Panc1 (cell line): ENCODE measurements at regions not wholly inside any gene's neighbourhood (a gene's known extent, or its start where the extent isn't known, plus 50 kb on each side); places are given as distances from the start of the nearest gene placed in this dataset.

Experiments
- ATAC-seq: fragments of 200-7000 bp; cut with Tn5 transposase; 2 replicates; pipeline ENCODE4 v1.9.1; 2020; ENCODE audit warnings: mild to moderate bottlenecking, moderate library complexity
- BruUV-seq: library from RNA; stranded (reverse); fragments of 400-500 nt; replicated peaks from 2 replicates; lab custom pipeline; 2021; lab: Mats Ljungman, UMichigan
- CTCF ChIA-PET: fragments of 300-600 bp; sonication (Branson Sonifier 250); formaldehyde crosslinking; loops from one replicate; lab custom pipeline; 2022; ENCODE audit warnings: antibody characterized with exemption; lab: Charles Lee
- POLR2A ChIA-PET: fragments of 300-600 bp; sonication (Branson Sonifier 250); formaldehyde crosslinking; loops from one replicate; lab custom pipeline; 2022; ENCODE audit warnings: antibody characterized with exemption; lab: Charles Lee
- DNase-seq: peaks from one replicate; pipeline ENCODE4 v3.0.0-alpha.2; 2010; ENCODE audit warnings: low read depth, low spot score
- H3K27ac ChIP-seq: 2 replicates; pipeline ENCODE4 v1.5.1; 2011; ENCODE audit warnings: mild to moderate bottlenecking, low read length, inconsistent platforms
- H3K27me3 ChIP-seq: fragments of 200-500 bp; sonication (Bioruptor generic); 2 replicates; pipeline ENCODE4 v1.6.0; 2014; ENCODE audit warnings: low read length, inconsistent platforms; ENCODE audit not compliant: control insufficient read depth, insufficient read depth
- H3K36me3 ChIP-seq: fragments of 200-500 bp; sonication (Bioruptor generic); 2 replicates; pipeline ENCODE4 v1.5.1; 2014; ENCODE audit warnings: inconsistent platforms, mild to moderate bottlenecking, low read length, moderate library complexity; ENCODE audit not compliant: control insufficient read depth, insufficient read depth
- H3K4me1 ChIP-seq: 2 replicates; pipeline ENCODE4 v1.5.1; 2011; ENCODE audit warnings: inconsistent platforms, mild to moderate bottlenecking, low read length, moderate library complexity; ENCODE audit not compliant: control insufficient read depth, insufficient read depth
- H3K4me3 ChIP-seq, 2 experiments: 2 replicates each; pipeline ENCODE4 v1.5.1; 2011 to 2012; ENCODE audit warnings: low read depth in 2 of 2, low read length in 2 of 2, mild to moderate bottlenecking in 2 of 2, inconsistent platforms in 1 of 2, moderate library complexity in 1 of 2
- H3K9me3 ChIP-seq: fragments of 200-500 bp; sonication (Bioruptor generic); 2 replicates; pipeline ENCODE4 v1.5.1; 2014; ENCODE audit warnings: low read depth, mild to moderate bottlenecking, inconsistent platforms, low read length, moderate library complexity; ENCODE audit not compliant: control insufficient read depth, insufficient read depth
- CTCF ChIP-seq: fragments of 450-650 bp; IDR thresholded peaks from 2 replicates; pipeline ENCODE4 v1.5.1; 2017; ENCODE audit warnings: mild to moderate bottlenecking
- POLR2AphosphoS5 ChIP-seq: IDR thresholded peaks from 2 replicates; pipeline ENCODE4 v1.6.1; 2012; ENCODE audit warnings: mild to moderate bottlenecking, low read depth, low read length, moderate library complexity
- REST ChIP-seq, 2 experiments: IDR thresholded peaks; 2 replicates each; pipeline ENCODE4 v1.6.1; 2011 to 2012; ENCODE audit warnings: low read depth in 2 of 2, control low read depth in 1 of 2, low read length in 1 of 2, mild to moderate bottlenecking in 1 of 2, moderate library complexity in 1 of 2; ENCODE audit not compliant: insufficient read depth in 1 of 2
- SIN3A ChIP-seq: IDR thresholded peaks from 2 replicates; pipeline ENCODE4 v1.6.1; 2012; ENCODE audit warnings: low read depth, mild to moderate bottlenecking, low read length, moderate library complexity, borderline replicate concordance; ENCODE audit not compliant: insufficient read depth
- TCF7L2 ChIP-seq: IDR thresholded peaks from 2 replicates; pipeline ENCODE4 v1.6.1; 2011; ENCODE audit warnings: mild to moderate bottlenecking, low read depth, low read length, inconsistent platforms
- in situ Hi-C: cut with HindIII; loops from 2 replicates; pipeline ENCODE4 v1.10.0; 2016; ENCODE audit warnings: low sequenced_read_pairs, low pct_unique_long_range_greater_than_20kb
- intact Hi-C: fragments of 100-400 bp; cut with micrococcal nuclease; formaldehyde crosslinking; loops from one replicate; pipeline ENCODE4 v1.10.0; 2022; ENCODE audit not compliant: unreplicated experiment

GRCh38 chr9:109972026-109972882 lies 192.3 kb downstream of the PALM2AKAP2 start:
- intact Hi-C loops = no loop called here
- BruUV-seq = no TSS peak
- TF ChIP-seq TCF7L2 (no peak), CTCF (no peak), REST (IDR thresholded peaks at IDR 0.05; ENCODE audit: insufficient read depth in 1 of 2, low read depth in 2 of 2, low read length in 1 of 2) (no peak), POLR2AphosphoS5 (no peak), SIN3A (no peak)
- ChIA-PET CTCF (no interaction called here), POLR2A (no interaction called here)
- Histone ChIP-seq H3K9me3 (no peaks in the 10 kb centered on the region), H3K27ac (no peak overlapping the region), H3K4me1 (no peaks in the 10 kb centered on the region), H3K4me3 (no peak overlapping the region), H3K36me3 (no peaks in the 10 kb centered on the region; the same call in 1 of the 2 replicates), H3K27me3 (no peaks in the 10 kb centered on the region)
- ATAC-seq (no peak), DNase-seq (no peak)
- in situ Hi-C loops = no loop called here

- Histone ChIP-seq H3K9me3 (no peaks in the 10 kb centered on the region), H3K36me3 (no peaks in the 10 kb centered on the region; the same call in 1 of the 2 replicates), H3K27me3 (no peaks in the 10 kb centered on the region), H3K4me1 (no peaks in the 10 kb centered on the region), H3K27ac (no peak overlapping the region), H3K4me3 (no peak overlapping the region)
- ATAC-seq = no peak
- ChIA-PET CTCF (no interaction called here), POLR2A (no interaction called here)
- no TSS peak for BruUV-seq
- in situ Hi-C loops = no loop called here
- DNase-seq = no peak
- TF ChIP-seq TCF7L2 = no peak
- TF ChIP-seq SIN3A = no peak
- no peak for TF ChIP-seq CTCF
- TF ChIP-seq REST (IDR thresholded peaks at IDR 0.05; ENCODE audit: insufficient read depth in 1 of 2, low read depth in 2 of 2, low read length in 1 of 2) = no peak
- TF ChIP-seq POLR2AphosphoS5 = no peak
- intact Hi-C loops = no loop called here
Observed at GRCh38 chr9:109973336-109973735, 193.3 kb downstream of the PALM2AKAP2 start.
